SU-DHL-6 (cell line): ENCODE measurements at regions not wholly inside any gene's neighbourhood (a gene's known extent, or its start where the extent isn't known, plus 50 kb on each side); places are given as distances from the start of the nearest gene placed in this dataset.

Source experiments
- H2AFZ ChIP-seq: fragments of 200-600 bp; sonication (generic); 2 replicates; pipeline ENCODE4 v1.6.1; 2014; ENCODE audit warnings: low read depth, mild to moderate bottlenecking, moderate library complexity, mixed read lengths, antibody characterized with exemption, low read length; ENCODE audit not compliant: severe bottlenecking
- H3F3A ChIP-seq: fragments of 200-600 bp; shearing (Covaris generic); 2 replicates; pipeline ENCODE4 v1.6.0; 2016; ENCODE audit warnings: antibody characterized with exemption, mild to moderate bottlenecking; ENCODE audit not compliant: insufficient read depth
- H3K27ac ChIP-seq: fragments of 200-600 bp; sonication (generic); 2 replicates; pipeline ENCODE4 v1.5.1; 2016; ENCODE audit warnings: low read depth, mild to moderate bottlenecking, low read length, moderate library complexity, mixed read lengths
- H3K27me3 ChIP-seq: fragments of 200-600 bp; sonication (generic), shearing (Covaris generic); 2 replicates; pipeline ENCODE4 v1.6.0; 2014; ENCODE audit warnings: mild to moderate bottlenecking, low read length
- H3K36me3 ChIP-seq: fragments of 200-600 bp; sonication (generic); 2 replicates; pipeline ENCODE4 v1.6.1; 2014; ENCODE audit warnings: mild to moderate bottlenecking, low read length, mixed read lengths
- H3K4me2 ChIP-seq: fragments of 300-600, 200-600 bp; shearing (Covaris generic), sonication (generic); 2 replicates; pipeline ENCODE4 v1.6.0; 2014; ENCODE audit warnings: low read length, low read depth, mild to moderate bottlenecking; ENCODE audit not compliant: poor library complexity, severe bottlenecking
- H3K4me3 ChIP-seq: fragments of 200-600 bp; sonication (generic); 2 replicates; pipeline ENCODE4 v1.5.1; 2014; ENCODE audit warnings: antibody characterized with exemption, low read length, mild to moderate bottlenecking, mixed read lengths; ENCODE audit not compliant: insufficient read depth, poor library complexity, severe bottlenecking
- H3K79me2 ChIP-seq: fragments of 200-600 bp; sonication (generic); 2 replicates; pipeline ENCODE4 v1.6.1; 2014; ENCODE audit warnings: mild to moderate bottlenecking, low read length, moderate library complexity; ENCODE audit not compliant: insufficient read depth
- H3K9ac ChIP-seq: fragments of 200-600 bp; sonication (generic); 2 replicates; pipeline ENCODE4 v1.7.0; 2014; ENCODE audit warnings: mild to moderate bottlenecking, low read length
- H3K9me2 ChIP-seq: fragments of 200-600 bp; sonication (generic); replicated peaks from 2 replicates; pipeline ENCODE4 v1.6.1; 2014; ENCODE audit warnings: low read length; ENCODE audit not compliant: insufficient read depth
- H3K9me3 ChIP-seq: fragments of 200-600 bp; sonication (generic); 2 replicates; pipeline ENCODE4 v1.6.1; 2014; ENCODE audit warnings: low read length, mixed read lengths; ENCODE audit not compliant: insufficient read depth
- H4K20me1 ChIP-seq: fragments of 200-600 bp; sonication (generic); 2 replicates; pipeline ENCODE4 v1.6.1; 2014; ENCODE audit warnings: low read depth, mild to moderate bottlenecking, antibody characterized with exemption, low read length, moderate library complexity, mixed read lengths
- CTCF ChIP-seq: fragments of 200-600 bp; sonication (generic); IDR thresholded peaks from one replicate; pipeline ENCODE4 v1.5.1; 2017; ENCODE audit warnings: antibody characterized with exemption, mild to moderate bottlenecking, low read length, moderate library complexity; ENCODE audit not compliant: insufficient read depth, poor library complexity, severe bottlenecking
- EZH2phosphoT487 ChIP-seq: fragments of 200-600 bp; sonication (generic), shearing (Covaris generic); conservative IDR thresholded peaks from 2 replicates; pipeline ENCODE4 v1.6.1; 2018; ENCODE audit warnings: mild to moderate bottlenecking, antibody characterized with exemption, low read length, moderate library complexity, mixed read lengths

DNA sequence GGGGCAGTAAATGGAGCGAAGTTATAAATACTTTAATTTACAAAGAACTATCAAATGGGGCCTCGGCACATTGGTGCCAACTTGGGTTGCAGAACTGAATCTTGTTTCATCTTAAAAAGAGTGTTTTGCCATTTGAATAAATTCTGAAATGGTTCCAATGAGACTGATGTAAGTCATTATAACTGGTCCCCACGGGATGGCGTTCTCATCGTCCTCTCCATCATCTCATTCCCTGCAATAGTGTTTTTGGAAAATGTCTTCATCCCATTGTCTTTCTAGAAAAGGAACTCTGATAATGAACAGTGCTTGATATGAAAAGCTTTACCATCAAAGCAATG, 422.0 kb upstream of the ID2 start:
- H3K36me3 ChIP-seq, result no peaks in the 10 kb centered on the region
- H3F3A ChIP-seq, result no peaks in the 10 kb centered on the region
- H3K27ac ChIP-seq, result no peak overlapping the region
- H3K4me2 ChIP-seq, result no peak overlapping the region
- H2AFZ ChIP-seq, result no peak overlapping the region
- H3K27me3 ChIP-seq, result no peaks in the 10 kb centered on the region
- no peaks in the 10 kb centered on the region for H4K20me1 ChIP-seq
- no peak overlapping the region for H3K4me3 ChIP-seq
- no peaks in the 10 kb centered on the region for H3K9me3 ChIP-seq
- TF ChIP-seq CTCF (no peak), EZH2phosphoT487 (no peak)
- H3K9ac ChIP-seq, result no peak overlapping the region
- H3K79me2 ChIP-seq, result no peaks in the 10 kb centered on the region
- no peaks in the 10 kb centered on the region for H3K9me2 ChIP-seq

DNA sequence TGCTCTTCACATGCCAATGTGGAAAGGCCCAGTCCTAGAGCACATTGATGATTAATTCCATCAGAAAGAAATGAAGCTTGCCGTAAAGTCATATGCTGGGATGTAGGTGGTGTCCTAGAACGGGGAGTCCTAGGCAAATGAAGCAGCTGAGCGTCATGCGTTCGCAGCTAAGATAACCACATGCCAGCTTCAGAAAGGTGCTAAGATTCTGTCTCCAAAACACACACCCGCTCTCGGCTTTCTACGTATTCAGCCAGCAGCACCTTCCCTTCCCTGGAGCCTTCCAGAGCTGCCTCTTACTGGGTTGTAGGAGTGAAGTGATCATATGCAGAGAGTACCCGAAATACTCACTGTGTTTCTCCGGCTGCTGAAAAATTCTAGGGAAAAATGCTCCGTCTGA, 421.6 kb upstream of the ID2 start:
- Histone ChIP-seq H3K27ac (no peak overlapping the region), H3K9me2 (no peaks in the 10 kb centered on the region), H3K9me3 (no peaks in the 10 kb centered on the region), H3K4me3 (no peak overlapping the region), H2AFZ (no peak overlapping the region), H3K79me2 (no peaks in the 10 kb centered on the region), H4K20me1 (no peaks in the 10 kb centered on the region), H3K4me2 (no peak overlapping the region), H3K9ac (no peak overlapping the region), H3K27me3 (no peaks in the 10 kb centered on the region), H3F3A (no peaks in the 10 kb centered on the region), H3K36me3 (no peaks in the 10 kb centered on the region)
- TF ChIP-seq CTCF, result no peak

DNA sequence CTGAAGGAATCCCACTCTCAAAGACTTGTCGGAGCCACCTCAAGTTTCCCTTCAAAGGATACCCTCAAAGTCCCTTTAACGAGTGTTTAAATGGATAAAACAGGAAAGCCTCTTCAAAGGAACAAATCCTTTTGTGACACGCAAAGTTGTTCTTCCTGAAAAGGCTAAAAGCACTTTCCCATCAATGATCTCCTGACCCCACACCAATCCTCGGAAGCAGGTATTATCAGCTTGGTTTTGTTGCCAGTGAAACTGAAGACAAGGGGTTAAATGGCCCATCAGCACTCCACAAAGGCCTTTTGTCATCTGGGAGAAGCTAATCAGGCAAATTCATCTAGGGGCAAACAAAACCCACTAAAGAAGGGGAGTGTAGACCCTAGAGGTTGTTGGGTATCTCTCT, 418.0 kb upstream of the ID2 start:
- Histone ChIP-seq H4K20me1 (no peaks in the 10 kb centered on the region), H3K27ac (no peak overlapping the region), H3K9ac (no peak overlapping the region), H3K36me3 (no peaks in the 10 kb centered on the region), H3K4me3 (no peak overlapping the region), H3K27me3 (no peaks in the 10 kb centered on the region), H3K9me3 (no peaks in the 10 kb centered on the region), H3K9me2 (no peaks in the 10 kb centered on the region), H2AFZ (no peak overlapping the region), H3K79me2 (no peaks in the 10 kb centered on the region), H3K4me2 (no peak overlapping the region), H3F3A (no peaks in the 10 kb centered on the region)
- no peak for TF ChIP-seq EZH2phosphoT487
- no peak for TF ChIP-seq CTCF

GRCh38 chr2:8264981-8265380, 416.9 kb upstream of the ID2 start:
- H3K9me3 ChIP-seq, result no peaks in the 10 kb centered on the region
- H3K4me2 ChIP-seq, result no peak overlapping the region

More at GRCh38 chr2:8264981-8265380, 416.9 kb upstream of the ID2 start:
- no peaks in the 10 kb centered on the region for H3K27me3 ChIP-seq
- no peak overlapping the region for H3K4me3 ChIP-seq
- H3K79me2 ChIP-seq, result no peaks in the 10 kb centered on the region
- H3K9me2 ChIP-seq, result no peaks in the 10 kb centered on the region
- H3K27ac ChIP-seq, result no peak overlapping the region
- H4K20me1 ChIP-seq, result no peaks in the 10 kb centered on the region
- TF ChIP-seq CTCF (no peak), EZH2phosphoT487 (no peak)
- H3F3A ChIP-seq, result no peaks in the 10 kb centered on the region
- no peak overlapping the region for H3K9ac ChIP-seq
- no peaks in the 10 kb centered on the region for H3K36me3 ChIP-seq
- H2AFZ ChIP-seq, result no peak overlapping the region
